GM19023 (cell line): ENCODE measurements at regions not wholly inside any gene's neighbourhood (a gene's known extent, or its start where the extent isn't known, plus 50 kb on each side); places are given as distances from the start of the nearest gene placed in this dataset.

Experiments used
- ATAC-seq: cut with Tn5 transposase; IDR thresholded peaks from one replicate; pipeline ENCODE4 v1.9.1; 2021; ENCODE audit warnings: mild to moderate bottlenecking, moderate library complexity; ENCODE audit not compliant: unreplicated experiment

DNA sequence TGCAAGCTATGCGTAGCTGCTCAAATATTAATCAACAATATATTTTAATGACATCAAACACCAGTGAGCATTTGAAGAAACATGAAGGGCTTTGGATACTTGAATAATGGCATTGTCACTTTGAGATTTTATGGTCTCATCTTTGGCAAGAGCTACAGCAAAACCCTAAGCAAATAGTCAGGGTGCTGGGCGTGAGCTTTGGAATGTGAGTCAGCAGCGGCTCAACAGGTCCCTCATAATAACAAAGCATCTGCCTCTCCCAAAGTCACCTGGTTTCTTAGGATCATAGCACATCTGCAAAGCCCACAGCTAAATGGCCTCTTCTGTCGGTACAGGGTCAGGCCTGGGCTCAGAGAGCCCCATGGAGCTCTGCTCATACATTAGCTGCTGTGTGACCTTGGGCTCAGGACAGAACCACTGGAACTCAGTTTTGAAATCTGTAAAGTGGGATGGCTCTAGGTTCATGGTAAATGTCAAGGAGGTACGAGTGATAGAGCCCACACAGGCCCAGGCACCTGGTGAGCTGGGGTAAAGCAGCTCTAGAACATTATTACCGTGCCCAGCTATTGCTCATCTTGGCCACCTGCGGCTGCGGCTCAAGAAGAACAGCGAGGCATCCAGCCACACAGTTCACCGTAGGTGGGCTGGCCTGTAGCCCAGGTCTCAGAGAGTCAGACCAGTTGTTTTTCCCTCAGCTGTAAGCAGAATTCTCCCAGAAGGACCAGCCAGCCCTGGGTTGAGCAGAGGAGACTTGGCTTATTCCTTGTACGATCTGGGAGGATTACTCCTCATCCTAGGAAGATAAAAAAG lies 544.5 kb upstream of the CDH11 start:
- ATAC-seq = no peak

DNA sequence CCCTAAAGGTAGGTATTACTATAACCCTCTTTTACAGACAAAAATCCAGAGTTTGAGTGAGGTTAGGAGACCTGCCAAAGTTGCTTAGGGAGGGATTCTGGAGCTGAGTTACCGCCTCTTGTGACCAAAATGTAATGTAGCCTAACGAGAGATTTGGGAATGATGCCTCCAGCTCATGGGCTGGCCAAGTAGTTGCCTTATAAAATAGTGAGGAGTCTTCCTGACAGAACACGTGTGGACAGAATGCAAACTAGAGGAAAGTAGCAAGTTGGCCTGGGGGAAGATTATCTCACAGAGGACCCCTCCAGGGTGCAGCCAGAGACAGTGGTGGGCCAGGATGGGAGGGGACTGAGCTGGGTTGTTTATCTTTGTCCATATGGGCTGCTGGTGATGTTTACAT lies 543.7 kb upstream of the CDH11 start:
- no peak for ATAC-seq

- no peak for ATAC-seq
These were observed 541.9 kb upstream of the CDH11 start for GRCh38 chr16:65663774-65664173.

- ATAC-seq = no peak
These were observed 540.4 kb upstream of the CDH11 start for GRCh38 chr16:65662256-65662655.

DNA sequence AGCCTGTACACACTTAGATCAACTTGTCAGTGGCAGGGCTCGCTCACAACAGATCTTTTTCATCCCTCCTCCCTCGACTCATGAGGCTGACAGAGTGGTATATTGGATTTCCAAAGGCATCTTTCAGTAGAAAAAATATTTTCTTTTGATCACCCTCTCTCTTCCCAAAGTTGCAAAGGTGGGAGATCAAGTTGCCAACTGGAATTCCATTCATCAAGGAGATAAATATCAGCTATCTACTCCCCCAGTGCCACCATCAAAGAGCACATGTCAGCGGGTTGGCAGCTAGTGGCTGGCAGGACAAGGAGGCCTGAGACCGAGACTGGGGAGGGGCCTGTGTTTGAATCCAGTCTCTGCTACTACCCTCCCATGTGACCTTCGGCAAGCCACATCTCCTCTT lies 539.7 kb upstream of the CDH11 start:
- ATAC-seq = no peak

GRCh38 chr16:65660390-65660789 lies 538.5 kb upstream of the CDH11 start:
- ATAC-seq = no peak

DNA sequence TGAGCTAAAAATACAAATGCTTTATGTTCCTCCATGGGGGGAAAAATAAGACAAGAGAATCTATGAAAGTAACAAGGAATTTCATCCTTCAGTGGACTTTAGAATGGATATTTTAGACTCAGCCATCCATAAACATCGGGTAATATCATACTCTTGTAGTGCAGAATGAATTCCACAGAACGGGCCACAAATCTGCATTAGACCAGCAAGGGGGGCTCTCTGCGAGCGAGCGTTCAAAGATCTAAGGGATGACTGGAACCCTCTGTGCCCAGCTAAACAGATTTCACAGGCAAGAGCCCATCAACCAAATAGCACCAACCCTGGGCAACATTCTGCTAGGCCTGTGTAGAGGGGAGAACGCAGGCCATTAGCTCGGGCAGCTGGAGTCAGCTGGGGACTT lies 537.9 kb upstream of the CDH11 start:
- ATAC-seq = no peak

GRCh38 chr16:65658787-65659220 lies 536.9 kb upstream of the CDH11 start:
- no peak for ATAC-seq

GRCh38 chr16:65658349-65658748 lies 536.5 kb upstream of the CDH11 start:
- ATAC-seq = no peak

GRCh38 chr16:65657556-65657955 lies 535.7 kb upstream of the CDH11 start:
- no peak for ATAC-seq

DNA sequence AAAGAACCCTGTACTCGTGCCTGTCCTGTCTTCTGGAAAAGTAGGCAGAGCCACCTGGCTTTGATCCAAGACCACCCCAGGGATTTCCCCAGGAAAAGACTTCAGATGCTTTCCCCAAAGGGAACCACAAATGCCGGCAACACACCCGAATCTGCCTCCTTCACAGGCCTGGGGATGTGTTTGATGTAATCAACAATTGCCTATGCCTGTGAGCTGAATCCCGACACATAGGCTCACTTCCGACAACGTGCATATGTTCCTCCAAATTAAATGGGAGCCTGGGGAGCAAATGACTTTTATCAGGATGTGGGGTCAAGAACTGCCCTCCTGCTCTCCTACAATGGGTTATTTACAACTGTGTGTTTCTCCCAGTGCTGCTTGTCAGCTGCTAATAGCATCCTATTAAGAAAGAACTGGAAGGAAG lies 535.2 kb upstream of the CDH11 start:
- ATAC-seq = no peak

GRCh38 chr16:65655802-65656201 lies 533.9 kb upstream of the CDH11 start:
- no peak for ATAC-seq

GRCh38 chr16:65648101-65648500 lies 526.2 kb upstream of the CDH11 start:
- no peak for ATAC-seq

DNA sequence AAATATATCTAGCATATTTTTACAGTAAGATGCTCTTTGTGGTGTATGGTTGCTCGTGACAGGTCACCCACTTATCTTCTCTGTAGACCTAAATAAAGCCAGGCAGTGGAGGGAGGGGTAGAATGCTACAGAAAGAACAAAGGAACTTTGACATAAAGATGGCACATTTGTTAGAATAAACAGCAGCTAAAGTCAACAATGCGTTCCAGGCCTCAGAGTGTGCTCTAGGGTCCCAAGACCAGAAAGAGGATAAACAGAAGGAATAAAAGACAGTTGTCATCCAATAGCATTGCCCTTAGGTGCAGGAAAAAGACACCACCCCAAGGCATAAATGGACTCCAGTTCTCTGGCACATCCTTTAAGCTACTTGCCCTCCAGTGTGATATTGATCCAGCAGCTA lies 523.0 kb upstream of the CDH11 start:
- no peak for ATAC-seq

DNA sequence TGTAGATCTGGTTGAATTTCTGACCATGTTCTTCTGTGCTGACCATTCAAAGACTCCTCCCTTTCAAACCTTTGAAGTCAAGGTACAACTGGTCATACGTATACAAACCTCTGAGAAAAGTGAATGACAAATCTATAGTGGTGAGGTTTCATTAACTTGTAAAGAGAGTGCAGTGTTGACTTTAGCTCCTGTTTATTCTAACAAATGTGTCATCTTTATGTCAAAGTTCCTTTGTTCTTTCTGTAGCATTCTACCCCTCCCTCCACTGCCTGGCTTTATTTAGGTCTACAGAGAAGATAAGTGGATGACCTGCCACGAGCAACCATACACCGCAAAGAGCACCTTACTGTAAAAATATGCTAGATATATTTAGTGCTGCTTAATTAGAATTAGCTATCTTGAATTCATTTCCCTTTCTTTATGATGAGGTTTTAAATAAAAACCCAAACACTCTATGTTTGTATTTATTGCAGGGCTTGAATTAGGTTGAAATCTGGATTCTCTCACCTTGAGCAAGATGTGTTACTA lies 520.0 kb upstream of the CDH11 start:
- no peak for ATAC-seq

DNA sequence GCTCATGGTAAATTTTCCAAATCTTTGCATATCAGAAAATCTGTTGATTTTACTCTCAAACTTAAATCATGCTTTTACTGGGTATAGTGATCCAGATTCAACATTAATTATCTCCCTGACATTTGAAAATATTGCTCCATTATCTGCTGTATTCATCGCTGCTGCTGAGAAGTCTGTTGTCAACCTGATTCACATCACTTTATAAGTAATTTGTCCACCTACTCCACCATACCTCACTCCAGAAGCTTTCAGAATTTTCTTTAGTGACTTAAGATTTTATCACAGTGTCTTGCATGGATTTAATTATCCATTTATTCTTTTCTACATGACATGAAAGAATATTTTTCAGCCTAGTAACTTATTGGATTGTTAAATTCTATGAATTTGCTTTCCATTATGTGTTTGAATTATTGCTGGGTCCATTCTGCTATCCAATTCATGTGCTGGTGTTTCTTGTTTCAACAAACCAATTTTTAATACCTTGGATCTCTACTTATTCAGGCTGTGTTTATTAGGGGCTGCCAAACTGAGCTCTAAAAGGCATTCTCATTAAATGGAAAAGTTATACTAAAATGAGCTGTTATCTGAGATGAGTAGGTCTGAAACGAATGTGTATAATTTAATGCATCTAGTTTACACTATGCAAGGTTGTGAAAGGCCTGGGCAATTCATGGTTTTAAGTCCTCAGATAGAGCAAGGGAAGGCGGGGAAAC lies 519.3 kb upstream of the CDH11 start:
- no peak for ATAC-seq

DNA sequence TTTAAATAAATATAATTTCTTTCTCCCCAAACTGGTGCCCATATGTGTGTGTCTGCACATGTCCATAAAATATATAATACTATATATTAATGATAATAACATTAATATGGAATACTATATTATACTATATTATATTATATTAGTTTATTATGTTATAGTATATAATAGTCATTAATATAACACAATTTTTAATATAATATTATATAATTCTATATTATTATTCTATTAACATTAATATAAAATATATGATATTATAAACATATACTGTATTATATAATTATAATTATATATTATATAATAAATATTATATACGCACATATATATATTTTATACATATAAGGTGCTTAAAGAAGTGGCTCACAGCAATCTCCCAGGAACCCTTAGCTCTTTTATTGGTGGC lies 513.0 kb upstream of the CDH11 start:
- no peak for ATAC-seq

- no peak for ATAC-seq
These were observed 512.4 kb upstream of the CDH11 start for GRCh38 chr16:65634291-65634690.

DNA sequence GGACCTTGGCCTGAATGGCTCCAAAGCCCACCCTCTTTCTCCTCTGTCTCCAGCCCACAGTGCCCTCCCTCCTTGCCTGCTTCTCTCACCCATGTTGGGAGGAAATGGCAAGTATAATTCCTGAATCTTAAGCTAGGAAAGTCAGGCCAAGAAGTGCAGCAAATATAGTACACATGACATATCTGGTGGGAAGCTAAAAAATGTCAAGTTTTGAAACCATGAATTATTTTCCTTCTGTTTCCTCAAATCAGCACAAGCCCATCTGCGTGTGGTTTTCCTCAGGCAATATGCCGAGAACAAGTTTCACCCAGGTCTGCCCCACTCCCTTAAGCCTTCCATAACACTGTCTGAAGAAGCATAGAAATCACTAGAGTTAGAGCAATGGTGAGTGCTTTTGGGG lies 502.8 kb upstream of the CDH11 start:
- ATAC-seq = no peak

- no peak for ATAC-seq
These were observed 502.4 kb upstream of the CDH11 start for GRCh38 chr16:65624229-65624628.

- ATAC-seq = no peak
These were observed 501.0 kb upstream of the CDH11 start for GRCh38 chr16:65622871-65623270.

GRCh38 chr16:65622151-65622550 lies 500.3 kb upstream of the CDH11 start:
- no peak for ATAC-seq
